H1 (cell line): ENCODE measurements at regions not wholly inside any gene's neighbourhood (a gene's known extent, or its start where the extent isn't known, plus 50 kb on each side); places are given as distances from the start of the nearest gene placed in this dataset.

Source experiments
- CTCF ChIA-PET: fragments of 300-600 bp; sonication (Branson Sonifier 250); formaldehyde crosslinking; loops from one replicate; lab custom pipeline; 2021; ENCODE audit not compliant: partially characterized antibody; lab: Charles Lee
- POLR2A ChIA-PET: fragments of 300-600 bp; sonication (Branson Sonifier 250); formaldehyde crosslinking; loops from one replicate; lab custom pipeline; 2021; ENCODE audit warnings: inconsistent platforms; ENCODE audit not compliant: partially characterized antibody; lab: Charles Lee
- DNase-seq, 2 experiments: peaks; one replicate each; pipeline versions ENCODE4 v3.0.0 to v3.0.0-alpha.2; 2010 to 2022; ENCODE audit warnings: low spot score in 2 of 2, low read depth in 1 of 2, mixed read lengths in 1 of 2
- FAIRE-seq: peaks from 2 replicates; lab custom pipeline; 2011; peaks lifted over from hg19 to GRCh38; lab: Jason Lieb, UNC
- H2AFZ ChIP-seq: 2 replicates; pipeline ENCODE4 v1.8.1; 2012; ENCODE audit warnings: low read length, inconsistent platforms
- H2AK5ac ChIP-seq: 2 replicates; pipeline ENCODE4 v1.6.1; 2013; ENCODE audit warnings: low read depth, low read length
- H2BK120ac ChIP-seq: replicated peaks from 2 replicates; pipeline ENCODE3; 2013; ENCODE audit warnings: low read depth, low read length, inconsistent platforms
- H2BK12ac ChIP-seq: 2 replicates; pipeline ENCODE4 v1.6.1; 2013; ENCODE audit warnings: low read depth, low read length
- H2BK15ac ChIP-seq: 2 replicates; pipeline ENCODE4 v1.6.1; 2013; ENCODE audit warnings: low read length
- H2BK20ac ChIP-seq: 2 replicates; pipeline ENCODE4 v1.6.1; 2013; ENCODE audit warnings: low read length
- H2BK5ac ChIP-seq: 2 replicates; pipeline ENCODE4 v1.6.1; 2013; ENCODE audit warnings: low read depth, low read length
- H3K14ac ChIP-seq: 2 replicates; pipeline ENCODE4 v1.6.1; 2013; ENCODE audit warnings: inconsistent platforms; ENCODE audit not compliant: insufficient read length
- H3K18ac ChIP-seq: 2 replicates; pipeline ENCODE4 v1.6.1; 2013; ENCODE audit warnings: low read length; ENCODE audit errors: extremely low read depth
- H3K23ac ChIP-seq: 2 replicates; pipeline ENCODE4 v1.6.1; 2013; ENCODE audit warnings: inconsistent platforms; ENCODE audit not compliant: insufficient read length
- H3K23me2 ChIP-seq: 2 replicates; pipeline ENCODE4 v1.6.1; 2013; ENCODE audit warnings: low read depth, low read length
- H3K27ac ChIP-seq: 2 replicates; pipeline ENCODE4 v1.6.1; 2011; ENCODE audit warnings: low read depth, low read length, inconsistent platforms
- H3K27me3 ChIP-seq, 4 experiments: replicated peaks in 1 of 4; 1 replicate in 1 of 4; 2 replicates in 3 of 4; pipeline versions ENCODE4 v1.6.1 to v1.8.1; 2011 to 2013; ENCODE audit warnings: low read length in 3 of 4, mild to moderate bottlenecking in 3 of 4, inconsistent platforms in 2 of 4, mixed read lengths in 2 of 4, moderate library complexity in 1 of 4; ENCODE audit not compliant: control insufficient read depth in 3 of 4, insufficient read depth in 3 of 4; ENCODE audit errors: extremely low read depth in 1 of 4
- H3K36me3 ChIP-seq, 4 experiments: 2 replicates each; pipeline versions ENCODE4 v1.6.1 to v1.8.1; 2011 to 2013; ENCODE audit warnings: mild to moderate bottlenecking in 4 of 4, low read length in 3 of 4, moderate library complexity in 2 of 4, control low read depth in 1 of 4, inconsistent platforms in 1 of 4; ENCODE audit not compliant: insufficient read depth in 4 of 4, control insufficient read depth in 2 of 4
- H3K4ac ChIP-seq: replicated peaks from 2 replicates; pipeline ENCODE3; 2013; ENCODE audit warnings: low read length, low read depth, mixed read lengths, inconsistent platforms; ENCODE audit not compliant: insufficient read length
- H3K4me1 ChIP-seq, 4 experiments: replicated peaks in 1 of 4; 1 replicate in 1 of 4; 2 replicates in 3 of 4; pipeline versions ENCODE4 v1.6.1 to v1.8.1; 2011 to 2013; ENCODE audit warnings: low read length in 3 of 4, inconsistent platforms in 2 of 4, mixed read lengths in 1 of 4; ENCODE audit not compliant: insufficient read depth in 4 of 4, control insufficient read depth in 3 of 4
- H3K4me2 ChIP-seq, 2 experiments: 2 replicates each; pipeline versions ENCODE4 v1.6.1 to v1.8.1; 2011 to 2013; ENCODE audit warnings: low read depth in 2 of 2, low read length in 2 of 2, control low read depth in 1 of 2, inconsistent platforms in 1 of 2, mild to moderate bottlenecking in 1 of 2; ENCODE audit not compliant: insufficient read depth in 1 of 2
- H3K4me3 ChIP-seq, 4 experiments: fragments of 200-600, 300-600 bp in 1 of 4; sonication (generic), shearing (Covaris generic), sonication (Bioruptor Twin) in 1 of 4; 2 replicates each; pipeline versions ENCODE4 v1.5.1 to v1.8.1; 2011 to 2016; ENCODE audit warnings: low read length in 4 of 4, low read depth in 3 of 4, control low read depth in 2 of 4, inconsistent platforms in 2 of 4, mild to moderate bottlenecking in 2 of 4, mixed read lengths in 1 of 4, moderate library complexity in 1 of 4; ENCODE audit not compliant: insufficient read depth in 2 of 4; ENCODE audit errors: extremely low read depth in 1 of 4
- H3K56ac ChIP-seq: replicated peaks from 2 replicates; pipeline ENCODE3; 2013; ENCODE audit warnings: low read depth, mild to moderate bottlenecking, mixed read lengths, low read length, inconsistent platforms; ENCODE audit not compliant: insufficient read length
- H3K79me1 ChIP-seq: 2 replicates; pipeline ENCODE4 v1.6.1; 2013; ENCODE audit warnings: low read depth, low read length, control low read depth
- H3K79me2 ChIP-seq, 2 experiments: 2 replicates each; pipeline versions ENCODE4 v1.6.1 to v1.8.1; 2012 to 2013; ENCODE audit warnings: low read length in 2 of 2, mild to moderate bottlenecking in 2 of 2, inconsistent platforms in 1 of 2; ENCODE audit not compliant: insufficient read depth in 2 of 2, control insufficient read depth in 1 of 2
- H3K9ac ChIP-seq, 4 experiments: replicated peaks in 1 of 4; 1 replicate in 1 of 4; 2 replicates in 3 of 4; pipeline versions ENCODE4 v1.6.1 to v1.8.1; 2011 to 2013; ENCODE audit warnings: low read depth in 3 of 4, low read length in 3 of 4, control low read depth in 2 of 4, mild to moderate bottlenecking in 2 of 4, moderate library complexity in 2 of 4, inconsistent platforms in 1 of 4; ENCODE audit errors: extremely low read depth in 1 of 4
- H3K9me3 ChIP-seq, 2 experiments: 2 replicates each; pipeline versions ENCODE4 v1.6.1 to v1.8.1; 2012 to 2013; ENCODE audit warnings: mild to moderate bottlenecking in 2 of 2, moderate library complexity in 2 of 2, control low read depth in 1 of 2, inconsistent platforms in 1 of 2, low read depth in 1 of 2, low read length in 1 of 2, mixed read lengths in 1 of 2; ENCODE audit not compliant: insufficient read depth in 2 of 2
- H4K20me1 ChIP-seq, 2 experiments: replicated peaks in 1 of 2; 2 replicates each; pipeline versions ENCODE3 to v1.8.1; 2011 to 2013; ENCODE audit warnings: inconsistent platforms in 2 of 2, low read length in 2 of 2, mild to moderate bottlenecking in 1 of 2; ENCODE audit not compliant: insufficient read depth in 2 of 2, control insufficient read depth in 1 of 2
- H4K5ac ChIP-seq: 2 replicates; pipeline ENCODE4 v1.6.1; 2013; ENCODE audit warnings: low read length, low read depth, mixed read lengths, inconsistent platforms; ENCODE audit not compliant: insufficient read length
- H4K8ac ChIP-seq: 2 replicates; pipeline ENCODE4 v1.8.0; 2013; ENCODE audit warnings: mild to moderate bottlenecking, moderate library complexity, low read length, inconsistent platforms; ENCODE audit not compliant: insufficient read depth; ENCODE audit errors: extremely low read depth
- H4K91ac ChIP-seq: replicated peaks from 2 replicates; pipeline ENCODE3; 2013; ENCODE audit warnings: low read length, mixed read lengths, inconsistent platforms; ENCODE audit not compliant: insufficient read length
- ATF2 ChIP-seq: IDR thresholded peaks from 2 replicates; pipeline ENCODE4 v1.6.1; 2012; ENCODE audit warnings: low read length, inconsistent platforms
- CBX5 ChIP-seq: fragments of 300-800, 300-1000 bp; sonication (generic); IDR thresholded peaks from 2 replicates; pipeline ENCODE4 v1.7.1; 2016; ENCODE audit warnings: antibody characterized with exemption, low read length, low read depth
- CBX8 ChIP-seq: fragments of 300-800, 300-1000 bp; sonication (generic); IDR thresholded peaks from 2 replicates; pipeline ENCODE4 v1.7.1; 2016; ENCODE audit warnings: low read depth, low read length, borderline replicate concordance
- CEBPB ChIP-seq: IDR thresholded peaks from 2 replicates; pipeline ENCODE4 v1.6.1; 2012; ENCODE audit warnings: low read depth, low read length
- CHD2 ChIP-seq: IDR thresholded peaks from 2 replicates; pipeline ENCODE4 v1.6.1; 2012; ENCODE audit warnings: low read length, improper control_type of control experiment
- HDAC2 ChIP-seq, 2 experiments: fragments of 300-600 bp in 1 of 2; sonication (generic) in 1 of 2; IDR thresholded peaks; 2 replicates each; pipeline ENCODE4 v1.6.1; 2011 to 2012; ENCODE audit warnings: low read depth in 2 of 2, low read length in 2 of 2, mild to moderate bottlenecking in 2 of 2, moderate library complexity in 2 of 2, borderline replicate concordance in 1 of 2, inconsistent platforms in 1 of 2
- KDM1A ChIP-seq: fragments of 200-600, 300-600 bp; sonication (generic); IDR thresholded peaks from 2 replicates; pipeline ENCODE4 v1.7.1; 2016; ENCODE audit warnings: mild to moderate bottlenecking, low read length, borderline replicate concordance
- PHF8 ChIP-seq: fragments of 200-600 bp; sonication (generic); conservative IDR thresholded peaks from 2 replicates; pipeline ENCODE4 v1.7.1; 2012; ENCODE audit warnings: low read depth, mild to moderate bottlenecking, inconsistent platforms, low read length, moderate library complexity
- POU5F1 ChIP-seq: IDR thresholded peaks from 2 replicates; pipeline ENCODE4 v1.6.1; 2011; ENCODE audit warnings: low read depth, mild to moderate bottlenecking, low read length, moderate library complexity
- SRF ChIP-seq: IDR thresholded peaks from 2 replicates; pipeline ENCODE4 v1.6.1; 2011; ENCODE audit warnings: mild to moderate bottlenecking, low read depth, low read length, moderate library complexity
- TCF12 ChIP-seq: IDR thresholded peaks from 2 replicates; pipeline ENCODE4 v1.6.1; 2011; ENCODE audit warnings: low read depth, mild to moderate bottlenecking, low read length
- WGBS, 2 experiments: shearing (Covaris generic) in 1 of 2; methylation state at CpG; one replicate each; pipeline versions ENCODE4 v1.1.6 to v1.1.7; 2013 to 2015; ENCODE audit warnings: low lambda C conversion rate in 2 of 2, mixed read lengths in 2 of 2, inconsistent platforms in 1 of 2, low coverage in 1 of 2, missing lambda C conversion rate in 1 of 2; ENCODE audit not compliant: insufficient replicate concordance in 2 of 2, insufficient coverage in 1 of 2, insufficient read length in 1 of 2; ENCODE audit errors: extremely low coverage in 1 of 2, missing lambda C conversion rate in 1 of 2; 5-methylcytosine and 5-hydroxymethylcytosine counted together
- TF ChIP-seq, protein P1 (sequence below): IDR thresholded peaks from 2 replicates; pipeline ENCODE4 v1.6.1; 2011; ENCODE audit warnings: low read depth, mild to moderate bottlenecking, low read length; ENCODE audit not compliant: insufficient read depth

DNA sequence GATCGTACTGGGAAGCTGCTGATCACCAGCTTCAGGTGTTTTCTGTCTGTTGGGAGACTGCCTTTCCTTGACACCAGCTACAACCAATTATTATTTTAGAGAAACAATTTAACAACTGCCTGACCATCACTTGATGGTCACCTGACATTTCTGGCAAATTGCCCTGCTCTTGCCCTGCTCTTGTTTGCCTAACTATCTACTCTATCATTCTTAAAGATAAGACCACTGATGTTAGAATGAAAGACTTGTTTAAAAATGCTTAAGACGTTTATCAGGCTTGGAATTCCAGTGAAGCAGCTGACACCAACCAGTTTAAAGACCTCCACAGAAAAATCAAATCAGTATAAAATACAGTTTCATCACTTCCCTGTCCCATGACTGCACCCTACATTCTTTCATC, 423.3 kb upstream of the CAMK1G start:
- H3K4me1 ChIP-seq = peaks cover 1 to 14% (median 7%) of the 10 kb centered on the region in 4 experiments; a peak in 4 of 7 replicates
- FAIRE-seq (no peak), DNase-seq (no peak)
- H3K23me2 ChIP-seq = no peaks in the 10 kb centered on the region
- peak overlapping the region; percentile 34; the same call in 1 of the 2 replicates for H2BK12ac ChIP-seq
- ChIA-PET CTCF (no interaction called here), POLR2A (interaction anchor here (1.0 kb wide), 1 partner anchor 89 kb away, joined by 3 read pairs; no protein-coding TSS in a partner anchor)
- H3K23ac ChIP-seq = no peak overlapping the region
- no peak overlapping the region for H4K91ac ChIP-seq
- H2BK120ac ChIP-seq = no peak overlapping the region
- H3K14ac ChIP-seq = no peak overlapping the region
- H3K4me2 ChIP-seq = no peak overlapping the region
- H3K4ac ChIP-seq = no peak overlapping the region
- no peak overlapping the region for H3K4me3 ChIP-seq
- no peak overlapping the region for H3K9ac ChIP-seq
- no peaks in the 10 kb centered on the region for H4K20me1 ChIP-seq
- H2AK5ac ChIP-seq = no peak overlapping the region
- no peaks in the 10 kb centered on the region for H3K36me3 ChIP-seq
- no peak overlapping the region; the same call in 1 of the 2 replicates for H2BK5ac ChIP-seq
- H4K5ac ChIP-seq = no peak overlapping the region
- WGBS, 2 experiments = 96% methylated on average over 2 of the region's 2 CpGs; no CpG with 5 or more reads in 1 of the 2 experiments
- H3K18ac ChIP-seq = no peak overlapping the region
- H3K27me3 ChIP-seq = no peaks in the 10 kb centered on the region
- no peak overlapping the region for H3K56ac ChIP-seq
- 0 out of 2 replicates have a peak overlapping the region, but pooled peaks have one; percentile 34 for H2BK20ac ChIP-seq
- no peak overlapping the region for H3K27ac ChIP-seq
- no peak overlapping the region for H2BK15ac ChIP-seq
- no peaks in the 10 kb centered on the region for H3K79me2 ChIP-seq
- no peaks in the 10 kb centered on the region for H3K79me1 ChIP-seq
- H4K8ac ChIP-seq = no peak overlapping the region
- H2AFZ ChIP-seq = no peak overlapping the region
- no peaks in the 10 kb centered on the region for H3K9me3 ChIP-seq
- TF ChIP-seq CHD2 (no peak), KDM1A (no peak), CEBPB (no peak), CBX5 (no peak), SRF (no peak), PHF8 (no peak), POU5F1 (no peak), CBX8 (no peak), TCF12 (no peak), ATF2 (no peak), HDAC2 (IDR thresholded peaks at IDR 0.05; ENCODE audit: borderline replicate concordance in 1 of 2, low read depth in 2 of 2, low read length in 2 of 2) (no peak)
- TF ChIP-seq, protein P1, sequence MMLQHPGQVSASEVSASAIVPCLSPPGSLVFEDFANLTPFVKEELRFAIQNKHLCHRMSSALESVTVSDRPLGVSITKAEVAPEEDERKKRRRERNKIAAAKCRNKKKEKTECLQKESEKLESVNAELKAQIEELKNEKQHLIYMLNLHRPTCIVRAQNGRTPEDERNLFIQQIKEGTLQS = no peak
